GM23338 (cell line): ENCODE measurements at regions not wholly inside any gene's neighbourhood (a gene's known extent, or its start where the extent isn't known, plus 50 kb on each side); places are given as distances from the start of the nearest gene placed in this dataset.

Experiments used
- ATAC-seq: fragments of 200-7000 bp; cut with Tn5 transposase; 3 replicates; pipeline ENCODE4 v1.9.1; 2020
- DNase-seq: peaks from one replicate; pipeline ENCODE4 v3.0.0-alpha.2; 2015; ENCODE audit warnings: low spot score
- H2AFZ ChIP-seq: fragments of 200-600 bp; sonication (generic); 2 replicates; pipeline ENCODE4 v1.8.0; 2016; ENCODE audit warnings: antibody characterized with exemption, mild to moderate bottlenecking, moderate library complexity
- H3F3A ChIP-seq: fragments of 200-600 bp; sonication (generic); replicated peaks from 2 replicates; pipeline ENCODE4 v1.8.0; 2017; ENCODE audit warnings: antibody characterized with exemption, mixed run types, low read depth
- H3K27ac ChIP-seq: fragments of 200-600 bp; sonication (generic); 2 replicates; pipeline ENCODE4 v1.6.1; 2016; ENCODE audit warnings: low read depth
- H3K27me3 ChIP-seq: fragments of 200-600 bp; sonication (generic); 2 replicates; pipeline ENCODE4 v1.8.0; 2016; ENCODE audit warnings: mild to moderate bottlenecking, mixed run types, moderate library complexity; ENCODE audit not compliant: insufficient read depth
- H3K36me3 ChIP-seq: fragments of 200-600 bp; sonication (generic); 2 replicates; pipeline ENCODE4 v1.8.0; 2016; ENCODE audit warnings: mild to moderate bottlenecking; ENCODE audit not compliant: insufficient read depth
- H3K4me1 ChIP-seq: fragments of 200-600 bp; sonication (generic); 2 replicates; pipeline ENCODE4 v1.8.0; 2016; ENCODE audit warnings: mild to moderate bottlenecking, moderate library complexity; ENCODE audit not compliant: insufficient read depth
- H3K4me2 ChIP-seq: fragments of 200-600 bp; sonication (generic); 2 replicates; pipeline ENCODE4 v1.7.1; 2017; ENCODE audit warnings: mixed run types
- H3K4me3 ChIP-seq: fragments of 200-600 bp; sonication (generic); 2 replicates; pipeline ENCODE4 v1.6.1; 2016; ENCODE audit warnings: mixed run types
- H3K79me2 ChIP-seq: fragments of 200-600 bp; sonication (generic); replicated peaks from 2 replicates; pipeline ENCODE4 v1.8.0; 2017; ENCODE audit warnings: mild to moderate bottlenecking; ENCODE audit not compliant: insufficient read depth
- H3K9me2 ChIP-seq: fragments of 200-600 bp; sonication (generic); 2 replicates; pipeline ENCODE4 v1.8.0; 2017; ENCODE audit not compliant: insufficient read depth
- H4K20me1 ChIP-seq: fragments of 200-600 bp; sonication (generic); replicated peaks from 2 replicates; pipeline ENCODE4 v1.8.0; 2017; ENCODE audit warnings: mild to moderate bottlenecking; ENCODE audit not compliant: insufficient read depth
- H3K27ac Mint-ChIP-seq: 2 replicates; pipeline ENCODE4 v1.8.0; 2020; ENCODE audit warnings: inconsistent platforms, mild to moderate bottlenecking, moderate library complexity, mixed read lengths
- H3K27me3 Mint-ChIP-seq: 3 replicates; pipeline ENCODE4 v1.8.0; 2022; ENCODE audit warnings: low read depth, mild to moderate bottlenecking, moderate library complexity, mixed read lengths, inconsistent platforms; ENCODE audit not compliant: insufficient read depth, poor library complexity
- H3K36me3 Mint-ChIP-seq: 3 replicates; pipeline ENCODE4 v1.8.0; 2021; ENCODE audit warnings: low read depth, mild to moderate bottlenecking, inconsistent platforms, moderate library complexity, mixed read lengths
- H3K4me1 Mint-ChIP-seq: 3 replicates; pipeline ENCODE4 v1.8.0; 2020; ENCODE audit warnings: mild to moderate bottlenecking, inconsistent platforms, mixed read lengths
- H3K4me3 Mint-ChIP-seq: 3 replicates; pipeline ENCODE4 v1.8.0; 2021; ENCODE audit warnings: moderate library complexity, mild to moderate bottlenecking, inconsistent platforms, mixed read lengths
- H3K9me3 Mint-ChIP-seq: 3 replicates; pipeline ENCODE4 v1.8.0; 2020; ENCODE audit warnings: moderate library complexity, mild to moderate bottlenecking, inconsistent platforms, mixed read lengths
- CREB1 ChIP-seq: fragments of 250-450 bp; sonication (Bioruptor Pico); IDR thresholded peaks from 2 replicates; pipeline ENCODE4 v1.5.0; 2020; ENCODE audit warnings: low read depth, mild to moderate bottlenecking, moderate library complexity
- ETS1 ChIP-seq: IDR thresholded peaks from 2 replicates; pipeline ENCODE4 v1.6.1; 2016; ENCODE audit warnings: antibody characterized with exemption
- EZH2 ChIP-seq: fragments of 200-600 bp; sonication (generic); IDR thresholded peaks from one replicate; pipeline ENCODE4 v1.8.0; 2017; ENCODE audit warnings: antibody characterized with exemption, mild to moderate bottlenecking, low read depth; ENCODE audit not compliant: unreplicated experiment
- EZH2phosphoT487 ChIP-seq: fragments of 200-600 bp; sonication (generic); IDR thresholded peaks from one replicate; pipeline ENCODE4 v1.8.1; 2018; ENCODE audit warnings: antibody characterized with exemption; ENCODE audit not compliant: unreplicated experiment
- JUNB ChIP-seq: IDR thresholded peaks from one replicate; pipeline ENCODE4 v1.6.1; 2016; ENCODE audit warnings: antibody characterized with exemption; ENCODE audit not compliant: unreplicated experiment
- NANOG ChIP-seq: IDR thresholded peaks from 2 replicates; pipeline ENCODE4 v1.6.1; 2016; ENCODE audit warnings: antibody characterized with exemption, borderline replicate concordance
- POLR2AphosphoS5 ChIP-seq: IDR thresholded peaks from 2 replicates; pipeline ENCODE4 v1.6.1; 2016; ENCODE audit warnings: antibody characterized with exemption, low read depth
- REST ChIP-seq: IDR thresholded peaks from one replicate; pipeline ENCODE4 v1.6.1; 2018; ENCODE audit warnings: antibody characterized with exemption; ENCODE audit not compliant: unreplicated experiment
- STAT1 ChIP-seq: IDR thresholded peaks from one replicate; pipeline ENCODE4 v1.6.1; 2016; ENCODE audit warnings: antibody characterized with exemption; ENCODE audit not compliant: unreplicated experiment
- ZNF114 ChIP-seq: fragments of 250-450 bp; sonication (Bioruptor Pico); IDR thresholded peaks from 2 replicates; pipeline ENCODE4 v1.5.0; 2020; ENCODE audit warnings: mild to moderate bottlenecking, moderate library complexity
- ZNF331 ChIP-seq: fragments of 250-450 bp; sonication (Bioruptor Pico); IDR thresholded peaks from 2 replicates; pipeline ENCODE4 v1.5.0; 2020; ENCODE audit warnings: low read depth, mild to moderate bottlenecking, moderate library complexity
- ZNF462 ChIP-seq: fragments of 250-450 bp; sonication (Bioruptor Pico); IDR thresholded peaks from 2 replicates; pipeline ENCODE4 v1.5.0; 2020; ENCODE audit warnings: mild to moderate bottlenecking, moderate library complexity
- TF ChIP-seq, protein P1 (sequence below), 2 experiments: fragments of 200-600 bp in 1 of 2; sonication (generic) in 1 of 2; conservative IDR thresholded peaks; 2 replicates each; pipeline versions ENCODE4 v1.5.1 to v1.6.1; 2016 to 2017; ENCODE audit warnings: antibody characterized with exemption in 2 of 2, low read depth in 2 of 2, mild to moderate bottlenecking in 2 of 2, moderate library complexity in 1 of 2

GRCh38 chr12:86669010-86669409 is 412.8 kb upstream of the MGAT4C start (continued):
- no peak for TF ChIP-seq NANOG
- TF ChIP-seq EZH2phosphoT487: no peak
- no peak for TF ChIP-seq ZNF331 (CRISPR knock-in tag)
- no peak for TF ChIP-seq EZH2

GRCh38 chr12:86666316-86666715 is 410.1 kb upstream of the MGAT4C start:
- TF ChIP-seq ZNF331 (CRISPR knock-in tag) (no peak), EZH2phosphoT487 (no peak), ZNF462 (CRISPR knock-in tag) (no peak), CREB1 (no peak), JUNB (no peak), NANOG (no peak), STAT1 (no peak), REST (no peak), ETS1 (no peak), POLR2AphosphoS5 (no peak), EZH2 (no peak), ZNF114 (CRISPR knock-in tag) (no peak)
- TF ChIP-seq, protein P1, sequence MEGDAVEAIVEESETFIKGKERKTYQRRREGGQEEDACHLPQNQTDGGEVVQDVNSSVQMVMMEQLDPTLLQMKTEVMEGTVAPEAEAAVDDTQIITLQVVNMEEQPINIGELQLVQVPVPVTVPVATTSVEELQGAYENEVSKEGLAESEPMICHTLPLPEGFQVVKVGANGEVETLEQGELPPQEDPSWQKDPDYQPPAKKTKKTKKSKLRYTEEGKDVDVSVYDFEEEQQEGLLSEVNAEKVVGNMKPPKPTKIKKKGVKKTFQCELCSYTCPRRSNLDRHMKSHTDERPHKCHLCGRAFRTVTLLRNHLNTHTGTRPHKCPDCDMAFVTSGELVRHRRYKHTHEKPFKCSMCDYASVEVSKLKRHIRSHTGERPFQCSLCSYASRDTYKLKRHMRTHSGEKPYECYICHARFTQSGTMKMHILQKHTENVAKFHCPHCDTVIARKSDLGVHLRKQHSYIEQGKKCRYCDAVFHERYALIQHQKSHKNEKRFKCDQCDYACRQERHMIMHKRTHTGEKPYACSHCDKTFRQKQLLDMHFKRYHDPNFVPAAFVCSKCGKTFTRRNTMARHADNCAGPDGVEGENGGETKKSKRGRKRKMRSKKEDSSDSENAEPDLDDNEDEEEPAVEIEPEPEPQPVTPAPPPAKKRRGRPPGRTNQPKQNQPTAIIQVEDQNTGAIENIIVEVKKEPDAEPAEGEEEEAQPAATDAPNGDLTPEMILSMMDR (conservative IDR thresholded peaks at IDR 0.05; ENCODE audit: low read depth in 2 of 2): no peak
- ATAC-seq (no peak), DNase-seq (no peak)
- Histone ChIP-seq H3K4me2 (no peak overlapping the region), H3K9me2 (no peaks in the 10 kb centered on the region), H3K4me1 (no peaks in the 10 kb centered on the region), H3K36me3 (no peaks in the 10 kb centered on the region), H3K27ac (no peak overlapping the region), H3K27me3 (no peaks in the 10 kb centered on the region), H4K20me1 (no peaks in the 10 kb centered on the region), H3K79me2 (no peaks in the 10 kb centered on the region), H3K4me3 (no peak overlapping the region), H3F3A (no peaks in the 10 kb centered on the region), H2AFZ (no peak overlapping the region)
- Mint-ChIP-seq H3K27me3 (peaks cover 1% of the 10 kb centered on the region), H3K36me3 (no peaks in the 10 kb centered on the region), H3K27ac (no peak overlapping the region), H3K4me3 (no peak overlapping the region), H3K4me1 (peaks cover 2% of the 10 kb centered on the region; the same call in 2 of the 3 replicates), H3K9me3 (no peaks in the 10 kb centered on the region)
